Astrocyte of the spinal cord (primary cell): ENCODE measurements at regions not wholly inside any gene's neighbourhood (a gene's known extent, or its start where the extent isn't known, plus 50 kb on each side); places are given as distances from the start of the nearest gene placed in this dataset.

Source experiments
- DNase-seq: peaks from one replicate; pipeline ENCODE4 v3.0.0; 2011; ENCODE audit warnings: low read depth, low spot score
- H3K4me3 ChIP-seq: 2 replicates; pipeline ENCODE4 v1.5.1; 2011; ENCODE audit warnings: low read depth, mild to moderate bottlenecking, low read length, moderate library complexity
- in situ Hi-C: cut with HindIII; loops from 2 replicates; pipeline ENCODE4 v1.10.0; 2017; ENCODE audit warnings: low sequenced_read_pairs
- TF ChIP-seq, protein P1 (sequence below): IDR thresholded peaks from 2 replicates; pipeline ENCODE4 v1.5.1; 2012; ENCODE audit warnings: low read depth, mild to moderate bottlenecking, low read length, inconsistent platforms

DNA sequence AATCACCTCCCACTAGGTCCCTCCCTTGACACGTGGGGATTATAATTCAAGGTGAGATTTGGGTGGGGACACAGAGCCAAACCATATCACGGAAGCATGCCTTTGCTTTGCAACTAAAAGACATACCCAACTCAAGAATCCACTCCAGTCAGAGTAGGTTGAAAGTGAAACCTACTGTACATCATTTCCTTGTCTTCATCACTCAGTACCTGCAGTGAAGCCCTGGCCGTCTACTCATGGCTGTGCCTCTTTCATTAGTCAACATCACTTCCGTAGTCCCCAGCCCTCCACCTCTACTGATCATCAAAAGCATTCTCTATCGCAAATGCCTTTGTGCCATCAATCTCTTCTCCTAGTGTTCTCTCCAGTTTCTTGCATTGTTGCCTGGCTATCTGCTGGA is 343.1 kb upstream of the ARGLU1 start:
- TF ChIP-seq, protein P1, sequence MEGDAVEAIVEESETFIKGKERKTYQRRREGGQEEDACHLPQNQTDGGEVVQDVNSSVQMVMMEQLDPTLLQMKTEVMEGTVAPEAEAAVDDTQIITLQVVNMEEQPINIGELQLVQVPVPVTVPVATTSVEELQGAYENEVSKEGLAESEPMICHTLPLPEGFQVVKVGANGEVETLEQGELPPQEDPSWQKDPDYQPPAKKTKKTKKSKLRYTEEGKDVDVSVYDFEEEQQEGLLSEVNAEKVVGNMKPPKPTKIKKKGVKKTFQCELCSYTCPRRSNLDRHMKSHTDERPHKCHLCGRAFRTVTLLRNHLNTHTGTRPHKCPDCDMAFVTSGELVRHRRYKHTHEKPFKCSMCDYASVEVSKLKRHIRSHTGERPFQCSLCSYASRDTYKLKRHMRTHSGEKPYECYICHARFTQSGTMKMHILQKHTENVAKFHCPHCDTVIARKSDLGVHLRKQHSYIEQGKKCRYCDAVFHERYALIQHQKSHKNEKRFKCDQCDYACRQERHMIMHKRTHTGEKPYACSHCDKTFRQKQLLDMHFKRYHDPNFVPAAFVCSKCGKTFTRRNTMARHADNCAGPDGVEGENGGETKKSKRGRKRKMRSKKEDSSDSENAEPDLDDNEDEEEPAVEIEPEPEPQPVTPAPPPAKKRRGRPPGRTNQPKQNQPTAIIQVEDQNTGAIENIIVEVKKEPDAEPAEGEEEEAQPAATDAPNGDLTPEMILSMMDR = no peak
- no peak for DNase-seq
- no peak overlapping the region for H3K4me3 ChIP-seq
- in situ Hi-C loops = no loop called here

DNA sequence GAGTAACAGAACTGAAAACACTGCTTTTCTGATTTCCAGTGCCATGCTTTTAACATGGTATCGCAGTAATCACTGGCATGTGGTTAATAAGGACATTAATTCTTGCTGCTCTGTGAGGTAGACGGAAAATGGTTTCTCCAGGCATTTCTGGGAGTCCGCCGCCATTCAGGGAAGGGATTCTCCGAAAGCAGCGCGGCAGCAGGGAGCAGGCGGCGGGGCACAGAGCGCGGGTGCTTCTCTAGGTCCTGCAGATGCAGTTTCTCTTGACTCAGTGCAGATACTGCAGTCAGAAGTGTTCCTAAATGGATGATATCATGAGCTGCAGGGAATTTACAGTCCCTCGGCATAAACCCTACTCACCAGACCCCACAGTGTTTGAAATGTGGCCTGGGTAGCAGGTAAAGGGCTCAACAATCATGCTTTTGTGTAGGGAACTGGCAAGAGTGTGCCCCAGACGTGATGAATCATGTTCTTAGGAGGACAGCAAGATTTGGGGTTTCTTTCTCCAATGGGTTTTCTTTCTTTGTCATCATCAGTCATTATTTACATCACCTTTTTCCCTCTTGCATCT is 338.6 kb upstream of the ARGLU1 start:
- in situ Hi-C loops = no loop called here
- H3K4me3 ChIP-seq = no peak overlapping the region
- TF ChIP-seq, protein P1 = no peak
- DNase-seq = no peak

DNA sequence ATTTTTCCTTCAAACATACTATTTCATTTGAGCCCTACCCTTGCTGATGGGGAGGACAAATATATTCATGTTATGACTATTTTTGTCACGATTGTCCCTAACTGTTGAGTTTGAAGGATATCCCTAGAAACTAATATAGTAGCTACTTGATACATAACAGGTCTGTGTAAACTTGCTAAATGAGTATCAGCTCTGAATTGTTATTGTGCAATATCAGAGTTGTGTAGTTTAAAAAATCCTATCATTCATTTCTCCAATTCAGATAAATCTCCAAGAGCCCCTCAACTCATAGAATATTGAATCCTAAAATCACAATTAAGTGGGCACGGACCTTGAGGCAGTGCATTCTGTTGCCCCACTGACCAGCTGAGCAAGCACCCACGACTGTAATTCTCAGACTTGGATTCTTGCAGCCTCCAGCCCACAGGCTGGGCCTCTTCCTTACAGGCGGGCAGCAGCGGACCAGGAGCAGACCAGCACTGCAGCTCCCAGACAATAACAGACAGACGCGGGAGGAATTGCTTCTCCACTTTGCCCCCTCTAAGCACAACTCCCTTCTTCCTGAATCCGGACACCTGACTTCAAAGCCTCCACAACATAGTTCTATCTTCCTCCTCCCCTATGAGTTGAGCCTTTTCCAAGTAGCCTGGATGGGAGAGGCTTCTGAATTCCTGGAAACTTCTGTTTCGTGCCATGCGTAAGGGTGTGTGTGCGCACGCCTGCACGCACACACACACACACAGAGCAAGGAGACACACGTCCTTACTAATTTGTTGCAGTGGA is 337.6 kb upstream of the ARGLU1 start:
- no peak for DNase-seq
- in situ Hi-C loops = no loop called here
- TF ChIP-seq, protein P1 = no peak
- H3K4me3 ChIP-seq = no peak overlapping the region

DNA sequence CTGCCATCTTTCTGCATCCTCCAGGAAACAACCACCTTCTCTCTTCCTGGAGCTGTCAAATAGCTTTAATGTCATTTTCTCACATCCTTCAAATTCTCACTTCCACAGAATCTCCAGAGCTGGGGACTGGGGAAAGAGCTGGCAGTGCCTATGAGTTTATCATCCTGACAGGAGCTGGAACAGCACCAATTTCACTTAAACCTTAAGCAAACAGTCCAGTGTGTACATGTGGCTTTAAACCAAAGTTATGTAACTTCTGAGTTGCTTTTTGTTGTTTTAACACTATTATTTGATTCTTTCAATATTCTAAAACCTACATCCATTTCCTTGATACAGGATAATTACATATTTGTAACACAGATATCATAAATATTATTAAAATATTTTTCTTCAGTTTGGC is 331.5 kb upstream of the ARGLU1 start:
- H3K4me3 ChIP-seq = no peak overlapping the region
- in situ Hi-C loops = no loop called here
- TF ChIP-seq, protein P1 = no peak
- DNase-seq = no peak

DNA sequence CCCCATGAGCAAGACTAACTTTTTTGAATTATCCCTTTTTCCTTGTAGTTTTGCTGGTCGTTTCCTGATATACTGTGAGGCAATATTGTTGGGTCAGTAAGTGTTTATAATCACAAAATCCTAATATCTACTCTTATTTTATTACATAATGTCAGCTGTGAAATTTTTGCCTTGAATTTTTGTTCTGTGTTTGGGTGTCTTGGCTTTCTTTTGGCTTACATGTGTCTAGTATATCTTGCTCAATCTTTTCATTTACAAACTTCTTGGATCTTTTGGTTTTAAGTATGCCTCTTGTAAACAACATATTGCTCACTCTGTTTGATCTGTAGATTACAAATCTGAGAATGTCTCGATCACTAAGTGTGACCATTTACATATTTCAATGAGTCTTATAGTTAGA is 330.3 kb upstream of the ARGLU1 start:
- no peak overlapping the region for H3K4me3 ChIP-seq
- TF ChIP-seq, protein P1 = no peak
- in situ Hi-C loops = no loop called here
- DNase-seq = no peak

DNA sequence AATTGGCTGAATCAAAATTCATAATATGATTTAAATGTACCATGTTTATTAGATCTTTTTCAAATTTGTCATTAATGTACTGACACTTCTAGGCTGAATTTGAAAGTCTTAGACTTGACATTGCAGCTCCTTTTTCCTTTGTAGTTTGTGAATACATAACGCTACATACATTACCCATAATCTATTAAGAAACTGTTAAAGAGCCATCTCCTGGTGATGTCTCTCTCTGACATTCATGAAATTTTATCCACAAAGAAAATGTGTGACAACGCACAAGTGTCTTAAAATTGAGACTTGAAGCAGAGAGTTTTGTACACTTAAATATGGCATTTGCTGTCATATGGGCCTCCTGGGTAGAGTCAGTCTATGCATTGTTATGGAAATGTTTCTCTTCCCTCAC is 320.2 kb upstream of the ARGLU1 start:
- TF ChIP-seq, protein P1 = no peak
- in situ Hi-C loops = no loop called here
- no peak for DNase-seq
- H3K4me3 ChIP-seq = no peak overlapping the region
